HCT116 (cell line): ENCODE measurements at regions not wholly inside any gene's neighbourhood (a gene's known extent, or its start where the extent isn't known, plus 50 kb on each side); places are given as distances from the start of the nearest gene placed in this dataset.

Source experiments
- ATAC-seq: fragments of 200-7000 bp; cut with Tn5 transposase; 2 replicates; pipeline ENCODE4 v1.9.1; 2020; ENCODE audit warnings: mild to moderate bottlenecking, moderate library complexity
- BruUV-seq: library from RNA; stranded (reverse); fragments of 400-500 nt; replicated peaks from 2 replicates; lab custom pipeline; 2021; lab: Mats Ljungman, UMichigan
- CTCF ChIA-PET: fragments of 300-600 bp; sonication (Branson Sonifier 250); formaldehyde crosslinking; loops from one replicate; lab custom pipeline; 2021; ENCODE audit warnings: antibody characterized with exemption; lab: Charles Lee
- POLR2A ChIA-PET: fragments of 300-600, 350-600 bp; sonication (Branson Sonifier 250); formaldehyde crosslinking; loops from one replicate; lab custom pipeline; 2021; ENCODE audit warnings: antibody characterized with exemption; lab: Charles Lee
- RAD21 ChIA-PET, 2 experiments: fragments of 300-600 bp; sonication (Branson Sonifier 250); formaldehyde crosslinking; loops; one replicate each; lab custom pipeline; 2023; ENCODE audit warnings: low total read pairs in 2 of 2; ENCODE audit not compliant: uncharacterized antibody in 2 of 2, unreplicated experiment in 2 of 2, low non-redundant PET in 1 of 2; lab: Charles Lee
- DNase-seq: peaks from one replicate; pipeline ENCODE4 v3.0.0-alpha.2; 2010; ENCODE audit warnings: low read depth, low spot score
- H2AFZ ChIP-seq: fragments of 200-600 bp; shearing (Covaris generic), sonication (generic); 2 replicates; pipeline ENCODE4 v1.6.1; 2017; ENCODE audit warnings: low read depth, mixed run types, mixed read lengths, antibody characterized with exemption, low read length; ENCODE audit not compliant: poor library complexity, severe bottlenecking
- H3K27ac ChIP-seq: 2 replicates; pipeline ENCODE4 v1.5.1; 2012; ENCODE audit warnings: low read depth, low read length
- H3K27me3 ChIP-seq: fragments of 200-600 bp; sonication (generic); 2 replicates; pipeline ENCODE4 v1.6.1; 2016; ENCODE audit warnings: mixed run types, low read length, mixed read lengths; ENCODE audit not compliant: insufficient read depth
- H3K36me3 ChIP-seq, 2 experiments: fragments of 200-500 bp in 1 of 2; fragments of 200-600 bp in 1 of 2; sonication (Bioruptor generic) in 1 of 2; sonication (generic) in 1 of 2; 2 replicates each; pipeline versions ENCODE4 v1.5.1 to v1.6.1; 2014 to 2016; ENCODE audit warnings: low read length in 2 of 2, inconsistent platforms in 1 of 2, mixed read lengths in 1 of 2, mixed run types in 1 of 2; ENCODE audit not compliant: insufficient read depth in 2 of 2, control insufficient read depth in 1 of 2
- H3K4me1 ChIP-seq, 2 experiments: fragments of 200-600 bp in 1 of 2; sonication (generic) in 1 of 2; 2 replicates each; pipeline versions ENCODE4 v1.5.1 to v1.6.1; 2012 to 2017; ENCODE audit warnings: low read length in 2 of 2, inconsistent platforms in 1 of 2, mild to moderate bottlenecking in 1 of 2, mixed read lengths in 1 of 2, mixed run types in 1 of 2, moderate library complexity in 1 of 2; ENCODE audit not compliant: insufficient read depth in 2 of 2, control insufficient read depth in 1 of 2
- H3K4me2 ChIP-seq: fragments of 200-600 bp; sonication (generic); 2 replicates; pipeline ENCODE4 v1.6.1; 2017; ENCODE audit warnings: mixed run types, low read length, mixed read lengths
- H3K4me3 ChIP-seq, 2 experiments: fragments of 200-600 bp in 1 of 2; sonication (generic) in 1 of 2; replicated peaks in 1 of 2; 2 replicates each; pipeline ENCODE4 v1.5.1; 2011 to 2016; ENCODE audit warnings: low read length in 2 of 2, control low read depth in 1 of 2, low read depth in 1 of 2, mild to moderate bottlenecking in 1 of 2, mixed read lengths in 1 of 2, mixed run types in 1 of 2
- H3K79me2 ChIP-seq: fragments of 200-600 bp; sonication (generic); 2 replicates; pipeline ENCODE4 v1.6.1; 2017; ENCODE audit warnings: mild to moderate bottlenecking, mixed run types, low read length, moderate library complexity, mixed read lengths; ENCODE audit not compliant: insufficient read depth
- H3K9ac ChIP-seq: fragments of 200-600 bp; sonication (generic); 2 replicates; pipeline ENCODE4 v1.6.1; 2016; ENCODE audit warnings: low read length, mixed read lengths
- H3K9me2 ChIP-seq: fragments of 200-600 bp; sonication (generic), shearing (Covaris generic); 2 replicates; pipeline ENCODE4 v1.6.1; 2017; ENCODE audit warnings: mixed run types, mild to moderate bottlenecking, moderate library complexity; ENCODE audit not compliant: insufficient read depth
- H3K9me3 ChIP-seq, 2 experiments: fragments of 200-500 bp in 1 of 2; fragments of 200-600 bp in 1 of 2; sonication (Bioruptor generic) in 1 of 2; sonication (generic) in 1 of 2; 2 replicates each; pipeline ENCODE4 v1.6.1; 2014 to 2017; ENCODE audit warnings: low read length in 2 of 2, mixed read lengths in 2 of 2, inconsistent platforms in 1 of 2, low read depth in 1 of 2, mild to moderate bottlenecking in 1 of 2, mixed run types in 1 of 2, moderate library complexity in 1 of 2; ENCODE audit not compliant: control insufficient read depth in 1 of 2, insufficient read depth in 1 of 2
- H4K20me1 ChIP-seq: fragments of 200-600 bp; sonication (generic), shearing (Covaris generic); 2 replicates; pipeline ENCODE4 v1.6.1; 2017; ENCODE audit warnings: mixed run types, mild to moderate bottlenecking, moderate library complexity; ENCODE audit not compliant: insufficient read depth
- CEBPB ChIP-seq: IDR thresholded peaks from 2 replicates; pipeline ENCODE4 v1.6.1; 2012; ENCODE audit warnings: low read depth
- EGR1 ChIP-seq: IDR thresholded peaks from 2 replicates; pipeline ENCODE4 v1.6.1; 2012; ENCODE audit warnings: low read depth
- ELF1 ChIP-seq: IDR thresholded peaks from 2 replicates; pipeline ENCODE4 v1.6.1; 2012; ENCODE audit warnings: low read depth, borderline replicate concordance
- EZH2 ChIP-seq: fragments of 200-600 bp; sonication (generic); IDR thresholded peaks from 2 replicates; pipeline ENCODE4 v1.6.1; 2017; ENCODE audit warnings: antibody characterized with exemption, mixed run types
- EZH2phosphoT487 ChIP-seq: fragments of 200-600 bp; IDR thresholded peaks from 2 replicates; pipeline ENCODE4 v1.6.1; 2018; ENCODE audit warnings: antibody characterized with exemption, borderline replicate concordance
- JUND ChIP-seq: IDR thresholded peaks from 2 replicates; pipeline ENCODE4 v1.6.1; 2012
- POLR2A ChIP-seq: IDR thresholded peaks from 2 replicates; pipeline ENCODE4 v1.7.0; 2011; ENCODE audit warnings: borderline replicate concordance; ENCODE audit not compliant: insufficient read depth, insufficient read length; ENCODE audit errors: extremely low read depth
- POLR2AphosphoS5 ChIP-seq: IDR thresholded peaks from 2 replicates; pipeline ENCODE4 v1.6.1; 2011; ENCODE audit warnings: mild to moderate bottlenecking, low read depth, low read length, moderate library complexity
- SIN3A ChIP-seq: IDR thresholded peaks from 2 replicates; pipeline ENCODE4 v1.6.1; 2012; ENCODE audit warnings: low read depth
- SP1 ChIP-seq: IDR thresholded peaks from 2 replicates; pipeline ENCODE4 v1.6.1; 2012; ENCODE audit warnings: low read depth
- TCF7L2 ChIP-seq: IDR thresholded peaks from 2 replicates; pipeline ENCODE4 v1.7.0; 2011; ENCODE audit warnings: borderline replicate concordance, inconsistent platforms; ENCODE audit not compliant: insufficient read depth, insufficient read length; ENCODE audit errors: extremely low read depth
- YY1 ChIP-seq: IDR thresholded peaks from 2 replicates; pipeline ENCODE4 v1.6.1; 2011; ENCODE audit warnings: low read length, low read depth, moderate library complexity, mild to moderate bottlenecking; ENCODE audit not compliant: insufficient replicate concordance; ENCODE audit errors: extremely low read depth
- ZFX ChIP-seq: fragments of 450-650 bp; IDR thresholded peaks from 2 replicates; pipeline ENCODE4 v1.6.1; 2017
- ZNF274 ChIP-seq: fragments of 200-500 bp; sonication (Bioruptor generic); IDR thresholded peaks from 2 replicates; pipeline ENCODE4 v1.6.1; 2014; ENCODE audit warnings: mild to moderate bottlenecking, low read depth, low read length, inconsistent platforms
- intact Hi-C: fragments of 100-400 bp; cut with micrococcal nuclease; formaldehyde crosslinking; loops from 2 replicates; pipeline ENCODE4 v1.10.0; 2022
- TF ChIP-seq, protein P1 (sequence below): IDR thresholded peaks from 2 replicates; pipeline ENCODE4 v1.6.1; 2012
- TF ChIP-seq, protein P2 (sequence below): IDR thresholded peaks from 2 replicates; pipeline ENCODE4 v1.6.1; 2011; ENCODE audit warnings: mild to moderate bottlenecking, low read length, moderate library complexity; ENCODE audit not compliant: insufficient replicate concordance; ENCODE audit errors: extremely low read depth

GRCh38 chr5:87102841-87103240 lies 164.8 kb upstream of the RASA1 start:
- Histone ChIP-seq H3K79me2 (no peaks in the 10 kb centered on the region), H3K27me3 (no peaks in the 10 kb centered on the region), H2AFZ (no peak overlapping the region), H3K4me1 (peaks cover 0 to 11% of the 10 kb centered on the region in 2 experiments; a peak in 1 of 4 replicates), H3K27ac (no peak overlapping the region), H3K4me3 (no peak overlapping the region), H3K36me3 (no peaks in the 10 kb centered on the region), H3K4me2 (peak overlapping the region; percentile 14; the same call in 1 of the 2 replicates), H3K9me3 (no peaks in the 10 kb centered on the region), H3K9me2 (no peaks in the 10 kb centered on the region), H4K20me1 (no peaks in the 10 kb centered on the region), H3K9ac (no peak overlapping the region)
- DNase-seq (no peak), ATAC-seq (no peak)
- TF ChIP-seq EGR1 (no peak), EZH2phosphoT487 (no peak), SIN3A (no peak), SP1 (no peak), TCF7L2 (no peak)
- intact Hi-C loops: no loop called here
- ChIA-PET POLR2A (no interaction called here), RAD21 (no interaction called here), CTCF (no interaction called here)
- no TSS peak for BruUV-seq

- no peaks in the 10 kb centered on the region for H3K36me3 ChIP-seq
- BruUV-seq: no TSS peak
- intact Hi-C loops: no loop called here
- peaks cover 0 to 11% of the 10 kb centered on the region in 2 experiments; a peak in 1 of 4 replicates for H3K4me1 ChIP-seq
- no peaks in the 10 kb centered on the region for H3K27me3 ChIP-seq
- no peaks in the 10 kb centered on the region for H3K9me3 ChIP-seq
- H3K9ac ChIP-seq: no peak overlapping the region
- H4K20me1 ChIP-seq: no peaks in the 10 kb centered on the region
- no peaks in the 10 kb centered on the region for H3K9me2 ChIP-seq
- no peak overlapping the region for H3K27ac ChIP-seq
- ATAC-seq (no peak), DNase-seq (no peak)
- no peak overlapping the region for H3K4me2 ChIP-seq
- POLR2A ChIA-PET: no interaction called here
- RAD21 ChIA-PET: no interaction called here
- TF ChIP-seq EZH2 (no peak), SIN3A (no peak), POLR2A (no peak), JUND (no peak), TCF7L2 (no peak), YY1 (no peak), ZFX (no peak), POLR2AphosphoS5 (no peak), ELF1 (no peak), ZNF274 (no peak), CEBPB (no peak), SP1 (no peak)
- TF ChIP-seq, protein P1, sequence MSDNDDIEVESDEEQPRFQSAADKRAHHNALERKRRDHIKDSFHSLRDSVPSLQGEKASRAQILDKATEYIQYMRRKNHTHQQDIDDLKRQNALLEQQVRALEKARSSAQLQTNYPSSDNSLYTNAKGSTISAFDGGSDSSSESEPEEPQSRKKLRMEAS: no peak
- TF ChIP-seq, protein P2, sequence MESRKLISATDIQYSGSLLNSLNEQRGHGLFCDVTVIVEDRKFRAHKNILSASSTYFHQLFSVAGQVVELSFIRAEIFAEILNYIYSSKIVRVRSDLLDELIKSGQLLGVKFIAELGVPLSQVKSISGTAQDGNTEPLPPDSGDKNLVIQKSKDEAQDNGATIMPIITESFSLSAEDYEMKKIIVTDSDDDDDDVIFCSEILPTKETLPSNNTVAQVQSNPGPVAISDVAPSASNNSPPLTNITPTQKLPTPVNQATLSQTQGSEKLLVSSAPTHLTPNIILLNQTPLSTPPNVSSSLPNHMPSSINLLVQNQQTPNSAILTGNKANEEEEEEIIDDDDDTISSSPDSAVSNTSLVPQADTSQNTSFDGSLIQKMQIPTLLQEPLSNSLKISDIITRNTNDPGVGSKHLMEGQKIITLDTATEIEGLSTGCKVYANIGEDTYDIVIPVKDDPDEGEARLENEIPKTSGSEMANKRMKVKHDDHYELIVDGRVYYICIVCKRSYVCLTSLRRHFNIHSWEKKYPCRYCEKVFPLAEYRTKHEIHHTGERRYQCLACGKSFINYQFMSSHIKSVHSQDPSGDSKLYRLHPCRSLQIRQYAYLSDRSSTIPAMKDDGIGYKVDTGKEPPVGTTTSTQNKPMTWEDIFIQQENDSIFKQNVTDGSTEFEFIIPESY: no peak
- CTCF ChIA-PET: no interaction called here
- no peaks in the 10 kb centered on the region for H3K79me2 ChIP-seq
- H3K4me3 ChIP-seq: no peak overlapping the region
- H2AFZ ChIP-seq: no peak overlapping the region
Observed at GRCh38 chr5:87103616-87104287, 163.9 kb upstream of the RASA1 start.
